ENCODE measurements at regions not wholly inside any gene's neighbourhood (a gene's known extent, or its start where the extent isn't known, plus 50 kb on each side); places are given as distances from the start of the nearest gene placed in this dataset.

DNA sequence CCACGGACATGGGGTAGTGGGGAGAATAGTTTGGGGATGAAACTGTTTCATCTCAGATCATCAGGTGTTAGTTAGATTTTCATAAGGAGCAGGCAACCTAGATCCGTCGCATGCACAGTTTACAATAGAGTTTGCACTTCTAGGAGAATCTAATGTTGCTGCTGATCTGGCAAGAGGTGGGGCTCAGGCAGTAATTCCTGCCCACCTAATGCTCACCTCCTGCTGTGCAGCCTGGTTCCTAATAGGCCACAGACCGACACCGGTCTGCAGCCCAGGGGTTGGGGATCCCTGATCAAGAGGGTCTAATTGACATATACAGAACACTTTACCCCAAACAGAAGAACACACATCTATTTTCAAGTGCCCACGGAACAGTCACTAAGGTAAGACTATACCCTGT lies 275.1 kb downstream of the PTPRU start:
- no peak for TF ChIP-seq CTCF (IDR thresholded peaks at IDR 0.05)
- no peak for TF ChIP-seq POLR2AphosphoS5 (IDR thresholded peaks at IDR 0.05)

All from upper lobe of left lung (tissue), 4 donors.